ENCODE measurements at regions not wholly inside any gene's neighbourhood (a gene's known extent, or its start where the extent isn't known, plus 50 kb on each side); places are given as distances from the start of the nearest gene placed in this dataset.

DNA sequence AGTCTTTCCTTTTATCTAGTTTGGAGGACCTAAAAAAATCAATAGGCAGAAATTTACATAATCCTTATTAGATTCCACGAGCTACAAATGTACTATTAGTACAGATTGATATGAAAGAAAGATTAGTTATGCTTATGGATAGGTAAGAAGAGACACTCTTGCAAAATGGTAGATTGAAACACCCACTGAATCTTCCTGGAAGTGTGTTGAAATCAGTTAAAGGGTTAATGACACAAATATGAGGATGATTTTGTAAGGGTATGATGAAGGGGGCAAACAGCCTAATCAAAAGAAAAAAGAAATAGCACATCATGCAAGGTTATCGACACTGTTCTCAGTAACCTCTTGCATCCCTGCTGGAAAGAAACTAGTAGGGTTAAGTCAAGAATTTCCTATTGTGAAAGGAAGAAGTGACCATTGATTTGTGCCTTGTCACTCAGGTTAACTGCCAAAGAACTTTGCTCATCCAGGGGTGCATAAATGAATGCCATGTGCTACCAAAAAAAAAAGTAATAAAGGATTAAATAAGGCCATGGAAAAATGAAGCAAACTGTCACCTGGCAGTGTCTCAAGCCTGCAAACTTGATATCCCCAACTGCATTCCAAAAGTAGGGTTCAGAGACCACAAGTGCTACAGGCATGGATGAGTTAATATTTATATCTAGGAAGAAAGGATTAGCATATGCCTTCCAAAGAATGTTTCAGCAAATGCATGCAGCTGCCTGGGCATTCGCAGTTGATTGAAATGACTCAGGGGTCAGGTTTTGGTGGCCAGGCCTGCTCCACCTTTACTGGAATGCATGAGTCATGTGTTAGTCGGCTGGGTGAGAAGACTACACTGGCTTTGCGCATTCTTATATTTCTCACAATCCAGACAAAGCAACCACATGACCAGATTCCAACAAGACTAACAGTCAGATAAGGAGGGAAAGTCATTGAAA, 78.3 kb upstream of the ATXN3L start:
- TF ChIP-seq, protein P1, sequence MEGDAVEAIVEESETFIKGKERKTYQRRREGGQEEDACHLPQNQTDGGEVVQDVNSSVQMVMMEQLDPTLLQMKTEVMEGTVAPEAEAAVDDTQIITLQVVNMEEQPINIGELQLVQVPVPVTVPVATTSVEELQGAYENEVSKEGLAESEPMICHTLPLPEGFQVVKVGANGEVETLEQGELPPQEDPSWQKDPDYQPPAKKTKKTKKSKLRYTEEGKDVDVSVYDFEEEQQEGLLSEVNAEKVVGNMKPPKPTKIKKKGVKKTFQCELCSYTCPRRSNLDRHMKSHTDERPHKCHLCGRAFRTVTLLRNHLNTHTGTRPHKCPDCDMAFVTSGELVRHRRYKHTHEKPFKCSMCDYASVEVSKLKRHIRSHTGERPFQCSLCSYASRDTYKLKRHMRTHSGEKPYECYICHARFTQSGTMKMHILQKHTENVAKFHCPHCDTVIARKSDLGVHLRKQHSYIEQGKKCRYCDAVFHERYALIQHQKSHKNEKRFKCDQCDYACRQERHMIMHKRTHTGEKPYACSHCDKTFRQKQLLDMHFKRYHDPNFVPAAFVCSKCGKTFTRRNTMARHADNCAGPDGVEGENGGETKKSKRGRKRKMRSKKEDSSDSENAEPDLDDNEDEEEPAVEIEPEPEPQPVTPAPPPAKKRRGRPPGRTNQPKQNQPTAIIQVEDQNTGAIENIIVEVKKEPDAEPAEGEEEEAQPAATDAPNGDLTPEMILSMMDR (IDR thresholded peaks at IDR 0.05) = no peak
- TF ChIP-seq ZFX (IDR thresholded peaks at IDR 0.05; ENCODE audit: borderline replicate concordance) = no peak
